Choroid plexus epithelial cell (primary cell): ENCODE measurements at regions not wholly inside any gene's neighbourhood (a gene's known extent, or its start where the extent isn't known, plus 50 kb on each side); places are given as distances from the start of the nearest gene placed in this dataset.

Experiments
- DNase-seq: peaks from one replicate; pipeline ENCODE4 v3.0.0-alpha.2; 2010; ENCODE audit warnings: low read depth
- H3K4me3 ChIP-seq: 2 replicates; pipeline ENCODE4 v1.5.1; 2011; ENCODE audit warnings: low read depth, mild to moderate bottlenecking, control low read depth, low read length, moderate library complexity
- TF ChIP-seq, protein P1 (sequence below): conservative IDR thresholded peaks from 2 replicates; pipeline ENCODE4 v1.5.1; 2011; ENCODE audit warnings: low read depth, mild to moderate bottlenecking, control low read depth, inconsistent platforms, low read length, moderate library complexity

DNA sequence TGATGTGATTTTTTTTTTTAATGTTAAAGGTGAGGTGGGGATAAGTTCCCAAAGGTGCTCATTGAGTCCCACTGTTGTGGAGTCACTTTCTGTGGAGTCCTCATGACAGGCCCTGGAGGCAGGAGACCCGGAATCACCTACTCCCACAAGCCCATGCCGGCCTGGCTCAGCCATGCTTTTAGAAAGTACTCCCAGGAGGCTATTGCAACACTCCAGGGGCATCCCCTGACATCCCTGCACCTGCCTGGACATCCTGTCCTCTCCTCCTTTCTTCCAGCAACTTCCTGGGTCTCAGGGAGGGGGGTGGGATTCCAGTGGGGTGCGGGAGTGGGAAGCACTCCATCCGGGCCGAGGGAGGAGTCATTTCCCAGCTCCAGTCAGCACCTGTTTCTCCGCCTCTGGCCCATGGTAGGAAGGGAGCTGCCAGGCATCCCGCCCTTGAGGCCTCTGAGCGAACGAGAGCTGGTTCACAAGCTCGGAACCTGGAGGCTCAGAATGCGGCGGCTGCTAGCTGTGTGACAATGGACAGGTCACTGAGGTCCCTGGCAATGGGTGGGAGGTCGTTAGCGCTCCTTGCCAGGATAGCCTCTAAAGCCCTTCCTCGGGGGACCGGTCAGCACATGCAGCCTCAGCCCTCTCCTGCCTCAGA, 163.9 kb upstream of the ID2 start:
- no peak for DNase-seq

DNA sequence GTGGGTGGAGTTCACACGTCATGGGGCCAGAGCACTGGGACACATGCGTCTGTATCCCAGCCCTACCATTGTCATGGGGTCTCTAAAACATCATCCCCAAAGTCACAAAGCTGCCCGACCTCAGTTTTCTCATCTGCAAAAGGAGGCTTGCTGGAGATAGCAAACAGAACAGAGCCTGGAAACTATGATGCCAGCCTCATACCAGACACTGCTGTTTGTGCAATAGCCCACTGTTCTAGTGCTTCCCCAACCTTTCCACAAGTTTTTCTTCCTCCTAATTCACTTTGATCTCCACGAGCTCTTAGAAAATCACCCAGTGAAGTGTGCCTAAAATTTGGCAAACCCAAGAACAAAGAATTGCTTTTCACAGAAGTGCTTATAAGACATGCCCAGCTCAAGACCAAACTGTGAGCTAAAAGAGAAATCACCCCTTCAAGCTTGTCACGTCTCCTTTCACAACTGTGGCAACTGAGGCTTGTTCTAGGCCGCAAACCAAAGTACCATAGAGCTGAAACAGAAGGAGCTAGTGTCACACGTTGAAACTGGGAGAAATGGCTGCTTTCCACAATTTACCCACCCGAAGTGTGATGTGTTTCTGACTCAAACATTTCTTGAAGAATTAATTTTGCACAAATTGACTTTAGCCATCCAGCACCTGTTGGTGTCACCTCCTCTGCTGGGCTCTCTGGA, 162.7 kb upstream of the ID2 start:
- TF ChIP-seq, protein P1, sequence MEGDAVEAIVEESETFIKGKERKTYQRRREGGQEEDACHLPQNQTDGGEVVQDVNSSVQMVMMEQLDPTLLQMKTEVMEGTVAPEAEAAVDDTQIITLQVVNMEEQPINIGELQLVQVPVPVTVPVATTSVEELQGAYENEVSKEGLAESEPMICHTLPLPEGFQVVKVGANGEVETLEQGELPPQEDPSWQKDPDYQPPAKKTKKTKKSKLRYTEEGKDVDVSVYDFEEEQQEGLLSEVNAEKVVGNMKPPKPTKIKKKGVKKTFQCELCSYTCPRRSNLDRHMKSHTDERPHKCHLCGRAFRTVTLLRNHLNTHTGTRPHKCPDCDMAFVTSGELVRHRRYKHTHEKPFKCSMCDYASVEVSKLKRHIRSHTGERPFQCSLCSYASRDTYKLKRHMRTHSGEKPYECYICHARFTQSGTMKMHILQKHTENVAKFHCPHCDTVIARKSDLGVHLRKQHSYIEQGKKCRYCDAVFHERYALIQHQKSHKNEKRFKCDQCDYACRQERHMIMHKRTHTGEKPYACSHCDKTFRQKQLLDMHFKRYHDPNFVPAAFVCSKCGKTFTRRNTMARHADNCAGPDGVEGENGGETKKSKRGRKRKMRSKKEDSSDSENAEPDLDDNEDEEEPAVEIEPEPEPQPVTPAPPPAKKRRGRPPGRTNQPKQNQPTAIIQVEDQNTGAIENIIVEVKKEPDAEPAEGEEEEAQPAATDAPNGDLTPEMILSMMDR, result no peak
- DNase-seq, result no peak
- H3K4me3 ChIP-seq, result no peak overlapping the region

More for the DNA sequence above, 163.9 kb upstream of the ID2 start:
- TF ChIP-seq, protein P1, result no peak
- no peak overlapping the region for H3K4me3 ChIP-seq

DNA sequence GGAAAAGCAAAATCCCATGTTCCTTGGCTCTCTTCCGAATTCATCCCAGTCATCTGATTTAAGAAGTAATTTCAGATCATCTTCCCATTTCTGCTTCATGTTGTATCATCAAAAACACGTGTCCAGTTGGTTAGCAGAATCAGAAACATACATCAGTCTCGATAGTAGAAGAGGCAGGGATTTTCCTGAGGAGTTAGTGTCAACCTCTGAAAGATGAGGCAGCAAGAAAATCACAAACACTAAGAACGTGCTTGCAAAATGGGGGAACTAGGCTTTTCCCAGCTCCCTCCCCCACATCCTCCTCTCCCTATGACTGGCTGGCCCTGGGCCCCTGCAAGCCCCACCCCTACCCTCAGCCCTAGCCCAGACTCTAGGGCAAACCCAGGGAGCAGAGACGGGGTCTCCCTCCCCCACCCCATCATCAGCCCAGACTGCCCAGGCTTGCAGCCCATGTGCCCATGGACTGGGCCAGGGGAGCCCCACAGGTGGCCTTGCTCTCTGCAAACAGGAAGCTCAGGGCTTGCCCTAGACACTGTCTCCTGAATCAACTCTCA, 161.0 kb upstream of the ID2 start:
- no peak for DNase-seq
- H3K4me3 ChIP-seq, result no peak overlapping the region
- TF ChIP-seq, protein P1, result no peak

GRCh38 chr2:8522687-8523086, 159.2 kb upstream of the ID2 start:
- TF ChIP-seq, protein P1, result no peak
- no peak overlapping the region for H3K4me3 ChIP-seq
- DNase-seq, result no peak

- no peak for DNase-seq
These were observed 157.5 kb upstream of the ID2 start for GRCh38 chr2:8524388-8524787.

DNA sequence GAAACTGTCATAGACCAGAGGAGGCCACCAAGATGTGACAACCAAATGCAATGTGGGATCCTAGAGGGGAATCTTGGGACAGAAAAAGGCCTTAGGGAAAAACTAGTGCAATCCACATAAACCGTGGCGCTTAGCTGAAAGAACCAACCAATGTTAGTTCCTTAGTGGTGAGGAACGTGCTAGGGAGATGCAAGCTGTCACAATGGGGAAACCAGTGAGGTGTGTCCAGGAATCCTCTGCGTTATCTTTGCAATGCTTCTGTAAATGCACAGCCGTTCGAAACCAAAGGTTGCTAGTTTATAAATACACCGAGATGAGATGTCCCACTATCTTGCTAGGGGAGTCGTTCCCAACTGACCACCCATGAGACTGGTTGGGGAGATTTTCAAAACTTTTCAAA, 157.0 kb upstream of the ID2 start:
- TF ChIP-seq, protein P1, result no peak
- no peak overlapping the region for H3K4me3 ChIP-seq
- DNase-seq, result no peak

More at GRCh38 chr2:8524388-8524787, 157.5 kb upstream of the ID2 start:
- TF ChIP-seq, protein P1, result no peak
- no peak overlapping the region for H3K4me3 ChIP-seq
